Trophoblast cell (in vitro differentiated cells and primary cell): ENCODE measurements at regions not wholly inside any gene's neighbourhood (a gene's known extent, or its start where the extent isn't known, plus 50 kb on each side); places are given as distances from the start of the nearest gene placed in this dataset.

Experiments
- DNase-seq, 2 donors: peaks; one replicate each; pipeline ENCODE4 v3.0.0-alpha.2; 2016
- H2AFZ ChIP-seq: 2 replicates; pipeline ENCODE4 v1.6.1; 2013; ENCODE audit warnings: low read length, moderate library complexity, mild to moderate bottlenecking; ENCODE audit not compliant: insufficient read depth, poor library complexity
- H2AK5ac ChIP-seq: 2 replicates; pipeline ENCODE4 v1.6.1; 2013; ENCODE audit warnings: mild to moderate bottlenecking, low read length
- H2BK120ac ChIP-seq: 2 replicates; pipeline ENCODE4 v1.6.1; 2013; ENCODE audit warnings: low read length, mild to moderate bottlenecking, moderate library complexity; ENCODE audit not compliant: insufficient read depth, poor library complexity
- H2BK12ac ChIP-seq: 2 replicates; pipeline ENCODE4 v1.6.1; 2013; ENCODE audit warnings: mild to moderate bottlenecking, low read length, moderate library complexity
- H2BK5ac ChIP-seq: 2 replicates; pipeline ENCODE4 v1.6.1; 2013; ENCODE audit warnings: low read length, low read depth, moderate library complexity, mild to moderate bottlenecking; ENCODE audit not compliant: poor library complexity
- H3K14ac ChIP-seq: 2 replicates; pipeline ENCODE4 v1.6.1; 2013; ENCODE audit warnings: mild to moderate bottlenecking, low read length
- H3K18ac ChIP-seq: 2 replicates; pipeline ENCODE4 v1.6.1; 2013; ENCODE audit warnings: mild to moderate bottlenecking, low read length
- H3K23ac ChIP-seq: 2 replicates; pipeline ENCODE4 v1.6.1; 2013; ENCODE audit warnings: low read length
- H3K27ac ChIP-seq: 2 replicates; pipeline ENCODE4 v1.5.1; 2013; ENCODE audit warnings: low read depth, mild to moderate bottlenecking, inconsistent platforms, low read length, moderate library complexity
- H3K27me3 ChIP-seq: 2 replicates; pipeline ENCODE4 v1.6.1; 2013; ENCODE audit warnings: inconsistent platforms, mild to moderate bottlenecking, low read length, moderate library complexity; ENCODE audit not compliant: insufficient read depth
- H3K36me3 ChIP-seq, 2 experiments: 1 replicate in 1 of 2; 2 replicates in 1 of 2; pipeline ENCODE4 v1.6.1; 2013; ENCODE audit warnings: low read length in 2 of 2, mild to moderate bottlenecking in 2 of 2, moderate library complexity in 1 of 2; ENCODE audit not compliant: insufficient read depth in 2 of 2, control insufficient read depth in 1 of 2
- H3K4ac ChIP-seq: 2 replicates; pipeline ENCODE4 v1.6.1; 2013; ENCODE audit warnings: low read depth, mild to moderate bottlenecking, low read length, moderate library complexity
- H3K4me1 ChIP-seq, 2 experiments: 1 replicate in 1 of 2; 2 replicates in 1 of 2; pipeline ENCODE4 v1.6.1; 2013; ENCODE audit warnings: low read length in 2 of 2, mild to moderate bottlenecking in 2 of 2, moderate library complexity in 1 of 2; ENCODE audit not compliant: insufficient read depth in 2 of 2, control insufficient read depth in 1 of 2
- H3K4me2 ChIP-seq: 2 replicates; pipeline ENCODE4 v1.6.1; 2013; ENCODE audit warnings: inconsistent platforms, mild to moderate bottlenecking, low read length, moderate library complexity
- H3K4me3 ChIP-seq: 2 replicates; pipeline ENCODE4 v1.5.1; 2013; ENCODE audit warnings: mild to moderate bottlenecking, low read depth, low read length, inconsistent platforms
- H3K79me1 ChIP-seq: one replicate; pipeline ENCODE4 v1.6.1; 2013; ENCODE audit warnings: low read length
- H3K79me2 ChIP-seq: 2 replicates; pipeline ENCODE4 v1.6.1; 2013; ENCODE audit warnings: low read length, mild to moderate bottlenecking; ENCODE audit not compliant: control insufficient read depth, insufficient read depth, poor library complexity
- H3K9ac ChIP-seq: 2 replicates; pipeline ENCODE4 v1.6.1; 2013; ENCODE audit warnings: mild to moderate bottlenecking, low read length
- H3K9me3 ChIP-seq: 2 replicates; pipeline ENCODE4 v1.6.1; 2013; ENCODE audit warnings: low read depth, mild to moderate bottlenecking, control low read depth, inconsistent platforms, low read length; ENCODE audit not compliant: insufficient read depth
- H4K12ac ChIP-seq: 2 replicates; pipeline ENCODE4 v1.6.1; 2013; ENCODE audit warnings: low read depth, mild to moderate bottlenecking, low read length, moderate library complexity
- H4K8ac ChIP-seq: 2 replicates; pipeline ENCODE4 v1.6.1; 2013; ENCODE audit warnings: low read depth, mild to moderate bottlenecking, low read length, moderate library complexity
- H4K91ac ChIP-seq: one replicate; pipeline ENCODE4 v1.6.1; 2013; ENCODE audit warnings: low read depth, mild to moderate bottlenecking, low read length, moderate library complexity
- WGBS: extraction: QIAGEN DNeasy Blood & Tissue Kit; methylation state at CpG from one replicate; pipeline ENCODE4 v1.1.7; 2013; ENCODE audit warnings: missing lambda C conversion rate; ENCODE audit not compliant: insufficient read length, insufficient coverage; ENCODE audit errors: extremely low coverage; 5-methylcytosine and 5-hydroxymethylcytosine counted together

GRCh38 chr5:123929055-123929474 lies 417.1 kb downstream of the CSNK1G3 start:
- Histone ChIP-seq H3K79me1 (no peaks in the 10 kb centered on the region), H3K4ac (no peak overlapping the region), H4K12ac (no peak overlapping the region), H3K18ac (no peak overlapping the region), H3K4me1 (no peaks in the 10 kb centered on the region), H2AK5ac (no peak overlapping the region), H3K4me2 (no peak overlapping the region), H3K14ac (no peak overlapping the region), H3K23ac (no peak overlapping the region), H3K27ac (no peak overlapping the region), H3K9me3 (no peaks in the 10 kb centered on the region), H3K27me3 (no peaks in the 10 kb centered on the region), H3K36me3 (no peaks in the 10 kb centered on the region), H3K9ac (no peak overlapping the region), H2BK5ac (no peak overlapping the region), H4K8ac (no peak overlapping the region), H4K91ac (no peak overlapping the region), H3K4me3 (no peak overlapping the region), H2BK120ac (no peak overlapping the region), H3K79me2 (no peaks in the 10 kb centered on the region), H2AFZ (no peak overlapping the region), H2BK12ac (no peak overlapping the region)
- no CpG with 5 or more reads among the region's 1 CpG for WGBS
- DNase-seq = peak in 1 of 2 donors; percentile 16

- Histone ChIP-seq H3K4ac (no peak overlapping the region), H3K36me3 (no peaks in the 10 kb centered on the region), H3K9ac (no peak overlapping the region), H3K9me3 (no peaks in the 10 kb centered on the region), H2BK12ac (no peak overlapping the region), H2BK120ac (no peak overlapping the region), H3K4me3 (no peak overlapping the region), H3K27me3 (no peaks in the 10 kb centered on the region), H3K4me1 (no peaks in the 10 kb centered on the region), H3K4me2 (no peak overlapping the region), H2AK5ac (no peak overlapping the region), H4K91ac (no peak overlapping the region), H3K23ac (no peak overlapping the region), H3K14ac (no peak overlapping the region), H3K79me1 (no peaks in the 10 kb centered on the region), H4K12ac (no peak overlapping the region), H4K8ac (no peak overlapping the region), H2AFZ (no peak overlapping the region), H3K27ac (no peak overlapping the region), H3K79me2 (no peaks in the 10 kb centered on the region), H3K18ac (no peak overlapping the region), H2BK5ac (no peak overlapping the region)
- no CpG with 5 or more reads among the region's 2 CpGs for WGBS
- no peak for DNase-seq
Observed at GRCh38 chr5:123928401-123928800, 416.4 kb downstream of the CSNK1G3 start.

GRCh38 chr5:123921193-123921592 lies 409.2 kb downstream of the CSNK1G3 start:
- Histone ChIP-seq H3K27ac (no peak overlapping the region), H3K4me3 (no peak overlapping the region), H3K4me2 (no peak overlapping the region), H4K91ac (no peak overlapping the region), H4K8ac (no peak overlapping the region), H3K79me2 (no peaks in the 10 kb centered on the region), H4K12ac (no peak overlapping the region), H3K23ac (no peak overlapping the region), H2BK12ac (no peak overlapping the region), H3K4ac (no peak overlapping the region), H3K18ac (no peak overlapping the region), H3K36me3 (no peaks in the 10 kb centered on the region), H3K9me3 (no peaks in the 10 kb centered on the region), H2BK120ac (no peak overlapping the region), H3K4me1 (no peaks in the 10 kb centered on the region), H2AK5ac (no peak overlapping the region), H2BK5ac (no peak overlapping the region), H3K27me3 (no peaks in the 10 kb centered on the region), H3K79me1 (no peaks in the 10 kb centered on the region), H2AFZ (no peak overlapping the region), H3K14ac (no peak overlapping the region), H3K9ac (no peak overlapping the region)
- DNase-seq = no peak

DNA sequence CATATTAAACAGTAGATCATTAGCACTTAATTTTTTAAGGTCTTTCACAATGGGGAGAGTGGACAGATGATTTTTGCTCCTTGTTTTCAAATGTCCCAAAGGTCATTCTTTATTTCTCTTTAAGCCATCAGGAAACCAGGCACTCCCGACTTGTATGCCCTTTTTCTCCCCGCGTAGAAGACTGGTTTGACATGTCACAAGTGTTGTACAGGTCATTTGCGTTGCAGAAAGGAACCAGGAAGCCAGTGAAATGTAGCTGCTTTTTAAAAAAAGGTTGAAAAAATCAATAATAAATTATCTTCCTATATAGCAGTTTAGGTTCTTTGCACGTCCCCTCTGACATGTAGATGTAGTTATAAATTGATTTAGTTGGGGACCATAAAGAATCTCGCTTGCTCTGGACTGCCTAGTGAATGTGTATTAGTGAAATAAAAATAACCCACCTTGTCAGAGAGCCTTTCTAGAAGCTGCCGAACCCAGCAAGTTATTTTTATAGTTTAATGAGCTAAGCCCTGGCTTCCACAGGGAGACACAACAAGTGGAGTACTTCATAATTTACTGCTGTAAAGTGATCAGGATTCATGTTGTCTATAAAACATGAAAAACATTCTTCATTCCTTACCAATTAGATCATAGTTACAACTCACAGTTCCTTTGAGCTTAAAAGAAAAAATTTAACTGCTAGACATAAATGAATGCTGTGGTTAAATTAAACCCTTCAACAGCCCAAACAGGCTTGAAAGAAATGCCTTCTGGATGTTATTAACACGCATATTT lies 404.6 kb downstream of the CSNK1G3 start:
- Histone ChIP-seq H3K79me1 (no peaks in the 10 kb centered on the region), H3K18ac (no peak overlapping the region), H2AK5ac (no peak overlapping the region), H3K14ac (no peak overlapping the region), H3K9ac (no peak overlapping the region), H3K27ac (peak overlapping the region; percentile 3), H2BK12ac (no peak overlapping the region), H3K27me3 (no peaks in the 10 kb centered on the region), H2BK5ac (no peak overlapping the region), H4K12ac (no peak overlapping the region), H3K79me2 (no peaks in the 10 kb centered on the region), H3K4ac (no peak overlapping the region), H4K91ac (no peak overlapping the region), H3K4me2 (peak overlapping the region; percentile 6), H3K9me3 (no peaks in the 10 kb centered on the region), H2AFZ (no peak overlapping the region), H2BK120ac (no peak overlapping the region), H4K8ac (no peak overlapping the region), H3K4me3 (no peak overlapping the region), H3K4me1 (no peaks in the 10 kb centered on the region), H3K36me3 (no peaks in the 10 kb centered on the region), H3K23ac (no peak overlapping the region)
- WGBS = no CpG with 5 or more reads among the region's 8 CpGs
- DNase-seq = peak in 1 of 2 donors; percentile 45
